ENCODE measurements at regions not wholly inside any gene's neighbourhood (a gene's known extent, or its start where the extent isn't known, plus 50 kb on each side); places are given as distances from the start of the nearest gene placed in this dataset.

DNA sequence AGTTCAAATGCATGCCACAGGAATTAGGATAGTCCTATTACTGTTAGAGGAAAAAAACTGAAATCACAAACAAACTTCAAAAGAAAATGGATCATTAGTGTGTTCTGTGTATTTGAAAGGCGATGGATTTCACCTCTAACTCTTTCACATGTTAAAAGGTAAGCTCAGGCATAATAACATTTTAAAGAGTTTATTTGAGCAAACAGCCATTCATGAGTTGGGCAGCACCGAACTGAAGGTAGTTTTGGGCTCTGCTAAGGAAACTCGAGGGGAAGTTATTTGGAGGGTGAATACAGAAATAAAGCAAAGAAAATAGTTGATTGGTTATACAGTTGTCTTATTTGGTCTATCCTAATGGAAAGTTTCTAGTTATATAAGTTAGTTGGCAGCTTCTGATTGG is 546.5 kb upstream of the POU3F2 start (continued):
- TF ChIP-seq, protein P1, sequence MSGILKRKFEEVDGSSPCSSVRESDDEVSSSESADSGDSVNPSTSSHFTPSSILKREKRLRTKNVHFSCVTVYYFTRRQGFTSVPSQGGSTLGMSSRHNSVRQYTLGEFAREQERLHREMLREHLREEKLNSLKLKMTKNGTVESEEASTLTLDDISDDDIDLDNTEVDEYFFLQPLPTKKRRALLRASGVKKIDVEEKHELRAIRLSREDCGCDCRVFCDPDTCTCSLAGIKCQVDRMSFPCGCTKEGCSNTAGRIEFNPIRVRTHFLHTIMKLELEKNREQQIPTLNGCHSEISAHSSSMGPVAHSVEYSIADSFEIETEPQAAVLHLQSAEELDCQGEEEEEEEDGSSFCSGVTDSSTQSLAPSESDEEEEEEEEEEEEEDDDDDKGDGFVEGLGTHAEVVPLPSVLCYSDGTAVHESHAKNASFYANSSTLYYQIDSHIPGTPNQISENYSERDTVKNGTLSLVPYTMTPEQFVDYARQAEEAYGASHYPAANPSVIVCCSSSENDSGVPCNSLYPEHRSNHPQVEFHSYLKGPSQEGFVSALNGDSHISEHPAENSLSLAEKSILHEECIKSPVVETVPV (CRISPR knock-in tag; IDR thresholded peaks at IDR 0.05): no peak
- TF ChIP-seq ZFP3 (CRISPR knock-in tag; IDR thresholded peaks at IDR 0.05) (no peak), RARB (CRISPR knock-in tag; IDR thresholded peaks at IDR 0.05) (no peak), CSDC2 (CRISPR knock-in tag; IDR thresholded peaks at IDR 0.05) (no peak), ZNF8 (CRISPR knock-in tag; IDR thresholded peaks at IDR 0.05) (no peak), ISL1 (CRISPR knock-in tag; IDR thresholded peaks at IDR 0.05) (no peak)

DNA sequence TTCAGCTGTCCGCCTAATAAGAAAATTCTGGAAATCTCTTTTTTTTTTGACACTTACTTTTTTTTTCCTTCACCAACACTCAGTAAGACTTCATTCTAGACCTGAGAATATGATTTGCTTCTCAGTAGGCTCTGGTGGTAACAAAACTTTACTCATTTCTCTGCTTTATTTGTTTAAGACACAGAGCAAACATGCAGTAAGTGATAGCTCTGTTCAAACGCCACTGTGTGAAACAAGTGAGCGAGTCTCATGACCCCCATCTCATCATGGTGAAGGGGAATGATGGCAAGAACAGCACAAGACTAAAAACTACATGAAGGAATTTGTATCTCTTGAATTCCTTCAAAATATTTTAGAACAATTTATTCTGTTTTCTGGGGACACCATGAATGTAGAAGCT is 541.6 kb upstream of the POU3F2 start:
- no peak for ATAC-seq
- TF ChIP-seq ZFP30 (CRISPR knock-in tag; IDR thresholded peaks at IDR 0.05) (no peak), ESRRG (CRISPR knock-in tag; IDR thresholded peaks at IDR 0.05) (no peak), GLIS3 (CRISPR knock-in tag; IDR thresholded peaks at IDR 0.05) (no peak), TOX (CRISPR knock-in tag; IDR thresholded peaks at IDR 0.05; ENCODE audit: borderline replicate concordance) (no peak), BACH2 (CRISPR knock-in tag; IDR thresholded peaks at IDR 0.05; ENCODE audit: borderline replicate concordance) (no peak), SNAI2 (CRISPR knock-in tag; IDR thresholded peaks at IDR 0.05) (no peak), ARNTL (CRISPR knock-in tag; IDR thresholded peaks at IDR 0.05; ENCODE audit: borderline replicate concordance, low read depth) (no peak), CREB5 (CRISPR knock-in tag; IDR thresholded peaks at IDR 0.05; ENCODE audit: low read depth) (no peak), CSDC2 (CRISPR knock-in tag; IDR thresholded peaks at IDR 0.05) (no peak), PATZ1 (CRISPR knock-in tag; IDR thresholded peaks at IDR 0.05; ENCODE audit: borderline replicate concordance) (no peak), ZC3H10 (CRISPR knock-in tag; IDR thresholded peaks at IDR 0.05) (no peak), ISL1 (CRISPR knock-in tag; IDR thresholded peaks at IDR 0.05) (no peak), ZNF8 (CRISPR knock-in tag; IDR thresholded peaks at IDR 0.05) (no peak)
- TF ChIP-seq, protein P2, sequence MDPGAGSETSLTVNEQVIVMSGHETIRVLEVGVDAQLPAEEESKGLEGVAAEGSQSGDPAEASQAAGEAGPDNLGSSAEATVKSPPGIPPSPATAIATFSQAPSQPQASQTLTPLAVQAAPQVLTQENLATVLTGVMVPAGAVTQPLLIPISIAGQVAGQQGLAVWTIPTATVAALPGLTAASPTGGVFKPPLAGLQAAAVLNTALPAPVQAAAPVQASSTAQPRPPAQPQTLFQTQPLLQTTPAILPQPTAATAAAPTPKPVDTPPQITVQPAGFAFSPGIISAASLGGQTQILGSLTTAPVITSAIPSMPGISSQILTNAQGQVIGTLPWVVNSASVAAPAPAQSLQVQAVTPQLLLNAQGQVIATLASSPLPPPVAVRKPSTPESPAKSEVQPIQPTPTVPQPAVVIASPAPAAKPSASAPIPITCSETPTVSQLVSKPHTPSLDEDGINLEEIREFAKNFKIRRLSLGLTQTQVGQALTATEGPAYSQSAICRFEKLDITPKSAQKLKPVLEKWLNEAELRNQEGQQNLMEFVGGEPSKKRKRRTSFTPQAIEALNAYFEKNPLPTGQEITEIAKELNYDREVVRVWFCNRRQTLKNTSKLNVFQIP (CRISPR knock-in tag; IDR thresholded peaks at IDR 0.05; ENCODE audit: borderline replicate concordance, low read depth): no peak
- TF ChIP-seq, protein P1 (CRISPR knock-in tag; IDR thresholded peaks at IDR 0.05): no peak

DNA sequence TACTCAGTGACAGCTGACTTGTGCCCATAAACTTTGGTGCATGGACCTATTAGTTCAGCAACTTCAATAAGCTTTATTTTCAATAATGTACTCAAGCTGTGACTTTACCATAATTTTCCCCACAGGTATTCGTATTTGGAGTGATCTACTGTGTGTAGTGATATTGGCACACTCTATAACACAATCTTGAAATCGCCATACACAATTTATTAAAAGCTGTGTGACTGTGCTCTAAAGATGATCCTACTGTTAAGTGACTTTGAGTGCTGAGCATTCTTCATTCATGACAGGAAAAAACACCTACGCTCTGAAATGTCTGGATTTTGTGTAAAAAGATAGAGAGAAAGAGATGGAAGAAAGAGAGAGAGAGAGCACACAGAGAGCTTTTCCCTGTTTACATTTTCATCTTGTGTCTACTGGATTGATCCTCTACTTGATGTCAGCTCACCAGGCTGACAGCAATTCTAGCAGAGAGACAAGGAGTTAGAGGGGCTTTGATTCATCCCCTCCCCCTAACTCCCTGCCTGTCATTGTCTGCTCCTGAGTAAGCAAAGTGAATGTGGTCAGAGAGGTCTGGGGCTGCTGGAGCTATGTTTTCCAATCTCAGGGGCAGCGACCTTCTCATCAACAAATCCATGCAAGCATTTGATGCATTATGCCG is 538.7 kb upstream of the POU3F2 start:
- no peak for ATAC-seq
- TF ChIP-seq CSDC2 (CRISPR knock-in tag; IDR thresholded peaks at IDR 0.05): no peak
- no peak for TF ChIP-seq BACH2 (CRISPR knock-in tag; IDR thresholded peaks at IDR 0.05; ENCODE audit: borderline replicate concordance)
- no peak for TF ChIP-seq ARNTL (CRISPR knock-in tag; IDR thresholded peaks at IDR 0.05; ENCODE audit: borderline replicate concordance, low read depth)
- no peak for TF ChIP-seq SNAI2 (CRISPR knock-in tag; IDR thresholded peaks at IDR 0.05)

GRCh38 chr6:98308564-98308963 is 525.8 kb upstream of the POU3F2 start:
- ATAC-seq: no peak
- no peak for TF ChIP-seq ARNTL (CRISPR knock-in tag; IDR thresholded peaks at IDR 0.05; ENCODE audit: borderline replicate concordance, low read depth)
- no peak for TF ChIP-seq ISL1 (CRISPR knock-in tag; IDR thresholded peaks at IDR 0.05)
- TF ChIP-seq BACH2 (CRISPR knock-in tag; IDR thresholded peaks at IDR 0.05; ENCODE audit: borderline replicate concordance): no peak
- TF ChIP-seq PATZ1 (CRISPR knock-in tag; IDR thresholded peaks at IDR 0.05; ENCODE audit: borderline replicate concordance): no peak
- no peak for TF ChIP-seq ZNF8 (CRISPR knock-in tag; IDR thresholded peaks at IDR 0.05)
- TF ChIP-seq RARB (CRISPR knock-in tag; IDR thresholded peaks at IDR 0.05): no peak
- TF ChIP-seq ZC3H10 (CRISPR knock-in tag; IDR thresholded peaks at IDR 0.05): no peak
- TF ChIP-seq ESRRG (CRISPR knock-in tag; IDR thresholded peaks at IDR 0.05): no peak
- no peak for TF ChIP-seq TOX (CRISPR knock-in tag; IDR thresholded peaks at IDR 0.05; ENCODE audit: borderline replicate concordance)
- no peak for TF ChIP-seq SNAI2 (CRISPR knock-in tag; IDR thresholded peaks at IDR 0.05)
- no peak for TF ChIP-seq CREB5 (CRISPR knock-in tag; IDR thresholded peaks at IDR 0.05; ENCODE audit: low read depth)
- TF ChIP-seq, protein P1 (CRISPR knock-in tag; IDR thresholded peaks at IDR 0.05): no peak

All from SK-N-SH treated with all-trans-retinoic acid at 6 μM for 48 hours (cell line).